ENCODE measurements at regions not wholly inside any gene's neighbourhood (a gene's known extent, or its start where the extent isn't known, plus 50 kb on each side); places are given as distances from the start of the nearest gene placed in this dataset.

- TF ChIP-seq CTCF (IDR thresholded peaks at IDR 0.05), result no peak
- CTCF ChIA-PET, result no interaction called here
- intact Hi-C loops (cut with micrococcal nuclease), result no loop called here
- Mint-ChIP-seq H3K27ac (no peak overlapping the region), H3K4me3 (no peak overlapping the region), H3K27me3 (no peaks in the 10 kb centered on the region), H3K36me3 (ENCODE audit: low read depth) (no peaks in the 10 kb centered on the region), H3K9me3 (peaks cover 7% of the 10 kb centered on the region), H3K4me1 (no peaks in the 10 kb centered on the region)
- ATAC-seq (ENCODE audit: low read depth) (no peak), DNase-seq (no peak)
- POLR2A ChIA-PET, result no interaction called here
These were observed 407.3 kb downstream of the DCAF12L2 start for GRCh38 chrX:125758819-125759218.

- TF ChIP-seq CTCF (IDR thresholded peaks at IDR 0.05), result no peak
- intact Hi-C loops (cut with micrococcal nuclease), result no loop called here
These were observed 403.1 kb downstream of the DCAF12L2 start for GRCh38 chrX:125762954-125763353.

GRCh38 chrX:125765347-125765746 is 400.7 kb downstream of the DCAF12L2 start:
- Mint-ChIP-seq H3K36me3 (ENCODE audit: low read depth) (no peaks in the 10 kb centered on the region), H3K4me1 (no peaks in the 10 kb centered on the region), H3K27me3 (no peaks in the 10 kb centered on the region), H3K27ac (no peak overlapping the region), H3K9me3 (peaks cover 7% of the 10 kb centered on the region), H3K4me3 (no peak overlapping the region)
- POLR2A ChIA-PET, result no interaction called here
- DNase-seq (no peak), ATAC-seq (ENCODE audit: low read depth) (no peak)
- intact Hi-C loops (cut with micrococcal nuclease), result no loop called here
- CTCF ChIA-PET, result no interaction called here
- no peak for TF ChIP-seq CTCF (IDR thresholded peaks at IDR 0.05)

More at GRCh38 chrX:125762954-125763353, 403.1 kb downstream of the DCAF12L2 start:
- Mint-ChIP-seq H3K9me3 (peaks cover 9% of the 10 kb centered on the region), H3K36me3 (ENCODE audit: low read depth) (no peaks in the 10 kb centered on the region), H3K4me1 (no peaks in the 10 kb centered on the region), H3K4me3 (no peak overlapping the region), H3K27ac (no peak overlapping the region), H3K27me3 (no peaks in the 10 kb centered on the region)
- ChIA-PET CTCF (no interaction called here), POLR2A (no interaction called here)
- DNase-seq, result no peak
- ATAC-seq (ENCODE audit: low read depth), result no peak

- POLR2A ChIA-PET, result no interaction called here
- intact Hi-C loops (cut with micrococcal nuclease), result no loop called here
- no peak overlapping the region for H3K27ac Mint-ChIP-seq
These were observed 396.5 kb downstream of the DCAF12L2 start for GRCh38 chrX:125769628-125770027.

GRCh38 chrX:125778261-125778660 is 387.8 kb downstream of the DCAF12L2 start:
- intact Hi-C loops (cut with micrococcal nuclease), result no loop called here
- ChIA-PET POLR2A (no interaction called here), CTCF (no interaction called here)
- TF ChIP-seq CTCF (IDR thresholded peaks at IDR 0.05), result no peak
- DNase-seq (no peak), ATAC-seq (ENCODE audit: low read depth) (no peak)
- no peaks in the 10 kb centered on the region for H3K4me1 Mint-ChIP-seq
- no peaks in the 10 kb centered on the region for H3K9me3 Mint-ChIP-seq
- H3K36me3 Mint-ChIP-seq (ENCODE audit: low read depth), result no peaks in the 10 kb centered on the region
- H3K4me3 Mint-ChIP-seq, result no peak overlapping the region
- H3K27ac Mint-ChIP-seq, result no peak overlapping the region
- no peaks in the 10 kb centered on the region for H3K27me3 Mint-ChIP-seq

More at GRCh38 chrX:125769628-125770027, 396.5 kb downstream of the DCAF12L2 start:
- Mint-ChIP-seq H3K4me1 (no peaks in the 10 kb centered on the region), H3K27me3 (no peaks in the 10 kb centered on the region), H3K36me3 (ENCODE audit: low read depth) (no peaks in the 10 kb centered on the region), H3K9me3 (no peaks in the 10 kb centered on the region), H3K4me3 (no peak overlapping the region)
- DNase-seq (no peak), ATAC-seq (ENCODE audit: low read depth) (no peak)
- no peak for TF ChIP-seq CTCF (IDR thresholded peaks at IDR 0.05)
- CTCF ChIA-PET, result no interaction called here
